ENCODE measurements at regions not wholly inside any gene's neighbourhood (a gene's known extent, or its start where the extent isn't known, plus 50 kb on each side); places are given as distances from the start of the nearest gene placed in this dataset.
"Not testable (repeated sequence)": the region's sequence is repeated elsewhere in the genome, so short reads cannot be mapped to it uniquely, and the experiment has no call there.

GRCh38 chr12:25701290-25701689, 148.2 kb upstream of the LMNTD1 start:
- no peaks in the 10 kb centered on the region for H3K36me3 ChIP-seq (ENCODE audit: control insufficient read depth, low read depth, low read length)
- no peak overlapping the region for H3K27ac ChIP-seq (ENCODE audit: low read length)
- no peaks in the 10 kb centered on the region for H3K4me1 ChIP-seq (ENCODE audit: control insufficient read depth, low read depth, low read length)
- H3K4me3 ChIP-seq (ENCODE audit: low read length), result no peak overlapping the region
- H3K9me3 ChIP-seq (ENCODE audit: control insufficient read depth, low read depth, low read length), result no peaks in the 10 kb centered on the region
- H3K9ac ChIP-seq (ENCODE audit: low read length), result no peak overlapping the region
- no peaks in the 10 kb centered on the region for H3K27me3 ChIP-seq (ENCODE audit: control insufficient read depth, insufficient read depth, low read length)

- Histone ChIP-seq H3K4me3 (ENCODE audit: low read length) (no peak overlapping the region), H3K9me3 (ENCODE audit: control insufficient read depth, low read depth, low read length) (peaks cover 4% of the 10 kb centered on the region), H3K27me3 (ENCODE audit: control insufficient read depth, insufficient read depth, low read length) (no peaks in the 10 kb centered on the region), H3K4me1 (ENCODE audit: control insufficient read depth, low read depth, low read length) (no peaks in the 10 kb centered on the region), H3K9ac (ENCODE audit: low read length) (no peak overlapping the region), H3K36me3 (ENCODE audit: control insufficient read depth, low read depth, low read length) (no peaks in the 10 kb centered on the region), H3K27ac (ENCODE audit: low read length) (no peak overlapping the region)
These were observed 149.5 kb upstream of the LMNTD1 start for GRCh38 chr12:25702553-25702952.

- H3K9me3 ChIP-seq (ENCODE audit: control insufficient read depth, low read depth, low read length), result peaks cover 7% of the 10 kb centered on the region
- H3K4me3 ChIP-seq (ENCODE audit: low read length), result no peak overlapping the region
- H3K36me3 ChIP-seq (ENCODE audit: control insufficient read depth, low read depth, low read length), result no peaks in the 10 kb centered on the region
- H3K4me1 ChIP-seq (ENCODE audit: control insufficient read depth, low read depth, low read length), result no peaks in the 10 kb centered on the region
- H3K27ac ChIP-seq (ENCODE audit: low read length), result no peak overlapping the region
- no peak overlapping the region for H3K9ac ChIP-seq (ENCODE audit: low read length)
- H3K27me3 ChIP-seq (ENCODE audit: control insufficient read depth, insufficient read depth, low read length), result no peaks in the 10 kb centered on the region
These were observed 152.2 kb upstream of the LMNTD1 start for GRCh38 chr12:25705261-25705660.

GRCh38 chr12:25706646-25707045, 153.6 kb upstream of the LMNTD1 start:
- H3K9me3 ChIP-seq (ENCODE audit: control insufficient read depth, low read depth, low read length), result peaks cover 11% of the 10 kb centered on the region
- not testable (repeated sequence) for H3K9ac ChIP-seq (ENCODE audit: low read length); H3K27ac ChIP-seq (ENCODE audit: low read length); H3K36me3 ChIP-seq (ENCODE audit: control insufficient read depth, low read depth, low read length); H3K27me3 ChIP-seq (ENCODE audit: control insufficient read depth, insufficient read depth, low read length); H3K4me3 ChIP-seq (ENCODE audit: low read length); H3K4me1 ChIP-seq (ENCODE audit: control insufficient read depth, low read depth, low read length)

- no peak overlapping the region for H3K4me3 ChIP-seq (ENCODE audit: low read length)
- H3K9me3 ChIP-seq (ENCODE audit: control insufficient read depth, low read depth, low read length), result peaks cover 11% of the 10 kb centered on the region
- no peak overlapping the region for H3K27ac ChIP-seq (ENCODE audit: low read length)
- H3K9ac ChIP-seq (ENCODE audit: low read length), result no peak overlapping the region
- no peaks in the 10 kb centered on the region for H3K27me3 ChIP-seq (ENCODE audit: control insufficient read depth, insufficient read depth, low read length)
- no peaks in the 10 kb centered on the region for H3K36me3 ChIP-seq (ENCODE audit: control insufficient read depth, low read depth, low read length)
- no peaks in the 10 kb centered on the region for H3K4me1 ChIP-seq (ENCODE audit: control insufficient read depth, low read depth, low read length)
These were observed 154.0 kb upstream of the LMNTD1 start for GRCh38 chr12:25707056-25707455.

- no peaks in the 10 kb centered on the region for H3K4me1 ChIP-seq (ENCODE audit: control insufficient read depth, low read depth, low read length)
- H3K27me3 ChIP-seq (ENCODE audit: control insufficient read depth, insufficient read depth, low read length), result no peaks in the 10 kb centered on the region
- no peak overlapping the region for H3K27ac ChIP-seq (ENCODE audit: low read length)
- peaks cover 11% of the 10 kb centered on the region for H3K9me3 ChIP-seq (ENCODE audit: control insufficient read depth, low read depth, low read length)
- no peaks in the 10 kb centered on the region for H3K36me3 ChIP-seq (ENCODE audit: control insufficient read depth, low read depth, low read length)
- no peak overlapping the region for H3K9ac ChIP-seq (ENCODE audit: low read length)
- H3K4me3 ChIP-seq (ENCODE audit: low read length), result no peak overlapping the region
These were observed 155.6 kb upstream of the LMNTD1 start for GRCh38 chr12:25708661-25709060.

GRCh38 chr12:25710128-25710527, 157.0 kb upstream of the LMNTD1 start:
- Histone ChIP-seq H3K9ac (ENCODE audit: low read length) (no peak overlapping the region), H3K9me3 (ENCODE audit: control insufficient read depth, low read depth, low read length) (peaks cover 11% of the 10 kb centered on the region), H3K36me3 (ENCODE audit: control insufficient read depth, low read depth, low read length) (no peaks in the 10 kb centered on the region), H3K4me1 (ENCODE audit: control insufficient read depth, low read depth, low read length) (no peaks in the 10 kb centered on the region), H3K4me3 (ENCODE audit: low read length) (no peak overlapping the region), H3K27me3 (ENCODE audit: control insufficient read depth, insufficient read depth, low read length) (no peaks in the 10 kb centered on the region), H3K27ac (ENCODE audit: low read length) (no peak overlapping the region)

GRCh38 chr12:25710938-25711605, 158.0 kb upstream of the LMNTD1 start:
- peaks cover 11% of the 10 kb centered on the region for H3K9me3 ChIP-seq (ENCODE audit: control insufficient read depth, low read depth, low read length)
- not testable (repeated sequence) for H3K27ac ChIP-seq (ENCODE audit: low read length); H3K4me1 ChIP-seq (ENCODE audit: control insufficient read depth, low read depth, low read length); H3K9ac ChIP-seq (ENCODE audit: low read length); H3K36me3 ChIP-seq (ENCODE audit: control insufficient read depth, low read depth, low read length); H3K27me3 ChIP-seq (ENCODE audit: control insufficient read depth, insufficient read depth, low read length); H3K4me3 ChIP-seq (ENCODE audit: low read length)

GRCh38 chr12:25712169-25712568, 159.1 kb upstream of the LMNTD1 start:
- H3K9ac ChIP-seq (ENCODE audit: low read length), result no peak overlapping the region
- H3K9me3 ChIP-seq (ENCODE audit: control insufficient read depth, low read depth, low read length), result peaks cover 8% of the 10 kb centered on the region
- no peaks in the 10 kb centered on the region for H3K4me1 ChIP-seq (ENCODE audit: control insufficient read depth, low read depth, low read length)
- no peak overlapping the region for H3K4me3 ChIP-seq (ENCODE audit: low read length)
- H3K27me3 ChIP-seq (ENCODE audit: control insufficient read depth, insufficient read depth, low read length), result no peaks in the 10 kb centered on the region
- H3K27ac ChIP-seq (ENCODE audit: low read length), result no peak overlapping the region
- H3K36me3 ChIP-seq (ENCODE audit: control insufficient read depth, low read depth, low read length), result no peaks in the 10 kb centered on the region

- Histone ChIP-seq H3K27me3 (ENCODE audit: control insufficient read depth, insufficient read depth, low read length) (no peaks in the 10 kb centered on the region), H3K36me3 (ENCODE audit: control insufficient read depth, low read depth, low read length) (no peaks in the 10 kb centered on the region), H3K27ac (ENCODE audit: low read length) (no peak overlapping the region), H3K4me3 (ENCODE audit: low read length) (no peak overlapping the region), H3K4me1 (ENCODE audit: control insufficient read depth, low read depth, low read length) (no peaks in the 10 kb centered on the region), H3K9ac (ENCODE audit: low read length) (no peak overlapping the region), H3K9me3 (ENCODE audit: control insufficient read depth, low read depth, low read length) (peaks cover 7% of the 10 kb centered on the region)
These were observed 160.2 kb upstream of the LMNTD1 start for GRCh38 chr12:25713264-25713663.

- H3K4me3 ChIP-seq (ENCODE audit: low read length), result no peak overlapping the region
- H3K27ac ChIP-seq (ENCODE audit: low read length), result no peak overlapping the region
- no peaks in the 10 kb centered on the region for H3K36me3 ChIP-seq (ENCODE audit: control insufficient read depth, low read depth, low read length)
- no peaks in the 10 kb centered on the region for H3K4me1 ChIP-seq (ENCODE audit: control insufficient read depth, low read depth, low read length)
- H3K9me3 ChIP-seq (ENCODE audit: control insufficient read depth, low read depth, low read length), result peaks cover 7% of the 10 kb centered on the region
- H3K9ac ChIP-seq (ENCODE audit: low read length), result no peak overlapping the region
- no peaks in the 10 kb centered on the region for H3K27me3 ChIP-seq (ENCODE audit: control insufficient read depth, insufficient read depth, low read length)
These were observed 161.3 kb upstream of the LMNTD1 start for GRCh38 chr12:25714198-25714984.

GRCh38 chr12:25715102-25715501, 162.0 kb upstream of the LMNTD1 start:
- H3K27me3 ChIP-seq (ENCODE audit: control insufficient read depth, insufficient read depth, low read length), result no peaks in the 10 kb centered on the region
- H3K9ac ChIP-seq (ENCODE audit: low read length), result no peak overlapping the region

More at GRCh38 chr12:25715102-25715501, 162.0 kb upstream of the LMNTD1 start:
- Histone ChIP-seq H3K27ac (ENCODE audit: low read length) (no peak overlapping the region), H3K4me1 (ENCODE audit: control insufficient read depth, low read depth, low read length) (no peaks in the 10 kb centered on the region), H3K9me3 (ENCODE audit: control insufficient read depth, low read depth, low read length) (peaks cover 6% of the 10 kb centered on the region), H3K4me3 (ENCODE audit: low read length) (no peak overlapping the region), H3K36me3 (ENCODE audit: control insufficient read depth, low read depth, low read length) (no peaks in the 10 kb centered on the region)
